CD4-positive, alpha-beta T cell (primary cell): ENCODE measurements at regions not wholly inside any gene's neighbourhood (a gene's known extent, or its start where the extent isn't known, plus 50 kb on each side); places are given as distances from the start of the nearest gene placed in this dataset.

Experiments
- ATAC-seq: fragments of 200-7000 bp; cut with Tn5 transposase; one replicate; pipeline ENCODE4 v1.10.0; 2022; ENCODE audit warnings: mild to moderate bottlenecking; ENCODE audit not compliant: poor library complexity
- CTCF ChIA-PET: fragments of 350-600 bp; sonication (Branson Sonifier 250); formaldehyde crosslinking; loops from one replicate; lab custom pipeline; 2021; ENCODE audit warnings: antibody characterized with exemption, inconsistent platforms; lab: Charles Lee
- POLR2A ChIA-PET: fragments of 350-600 bp; sonication (Branson Sonifier 250); formaldehyde crosslinking; loops from one replicate; lab custom pipeline; 2021; ENCODE audit warnings: antibody characterized with exemption, inconsistent platforms; lab: Charles Lee
- DNase-seq, 14 experiments: peaks; one replicate each; pipeline ENCODE4 v3.0.0-alpha.2; 2013 to 2020; ENCODE audit warnings: mixed read lengths in 2 of 14
- H3K27ac ChIP-seq, 2 donors: one replicate each; pipeline versions ENCODE4 v1.5.1 to v1.7.0; 2013; ENCODE audit warnings: low read length in 2 of 2, low read depth in 1 of 2, mild to moderate bottlenecking in 1 of 2
- H3K27me3 ChIP-seq, 2 experiments: 1 replicate in 1 of 2; 2 replicates in 1 of 2; pipeline versions ENCODE4 v1.6.1 to v1.7.0; 2013; ENCODE audit warnings: low read length in 2 of 2, control low read depth in 1 of 2, mild to moderate bottlenecking in 1 of 2, moderate library complexity in 1 of 2; ENCODE audit not compliant: insufficient read depth in 2 of 2, control insufficient read depth in 1 of 2
- H3K36me3 ChIP-seq: one replicate; pipeline ENCODE4 v1.6.1; 2013; ENCODE audit warnings: low read length, control low read depth; ENCODE audit not compliant: insufficient read depth
- H3K4me1 ChIP-seq: one replicate; pipeline ENCODE4 v1.6.1; 2013; ENCODE audit warnings: low read length, control low read depth; ENCODE audit not compliant: insufficient read depth
- H3K4me3 ChIP-seq: one replicate; pipeline ENCODE4 v1.5.1; 2013; ENCODE audit warnings: mild to moderate bottlenecking, low read length, moderate library complexity
- H3K9me3 ChIP-seq, 2 experiments: 1 replicate in 1 of 2; 2 replicates in 1 of 2; pipeline versions ENCODE4 v1.6.1 to v1.7.0; 2013; ENCODE audit warnings: low read length in 2 of 2, mild to moderate bottlenecking in 2 of 2, control low read depth in 1 of 2, moderate library complexity in 1 of 2; ENCODE audit not compliant: control insufficient read depth in 1 of 2, insufficient read depth in 1 of 2
- H3K27ac Mint-ChIP-seq: one replicate; pipeline ENCODE4 v1.8.0; 2020; ENCODE audit warnings: mixed read lengths
- H3K27me3 Mint-ChIP-seq: one replicate; pipeline ENCODE4 v1.8.0; 2021; ENCODE audit warnings: mixed read lengths
- H3K36me3 Mint-ChIP-seq: one replicate; pipeline ENCODE4 v1.8.0; 2021; ENCODE audit warnings: low read depth, mixed read lengths
- H3K4me1 Mint-ChIP-seq: one replicate; pipeline ENCODE4 v1.8.0; 2021; ENCODE audit warnings: low read depth, mixed read lengths
- H3K4me3 Mint-ChIP-seq: one replicate; pipeline ENCODE4 v1.8.0; 2020; ENCODE audit warnings: mild to moderate bottlenecking, mixed read lengths
- H3K9me3 Mint-ChIP-seq: one replicate; pipeline ENCODE4 v1.8.0; 2020; ENCODE audit warnings: mixed read lengths
- intact Hi-C, 2 experiments: fragments of 100-400 bp; cut with DNase I in 1 of 2; cut with micrococcal nuclease in 1 of 2; formaldehyde crosslinking; loops; one replicate each; pipeline versions ENCODE4 v1.15.1 to v1.9.0; 2023 to 2025; cut with DNase I, micrococcal nuclease
- TF ChIP-seq, protein P1 (sequence below): fragments of 200-600 bp; IDR thresholded peaks from one replicate; pipeline ENCODE4 v1.8.0; 2022; ENCODE audit warnings: antibody characterized with exemption, mild to moderate bottlenecking

GRCh38 chr1:38533772-38534472, 325.6 kb downstream of the RRAGC start:
- Mint-ChIP-seq H3K27ac (no peak overlapping the region), H3K36me3 (no peaks in the 10 kb centered on the region), H3K9me3 (no peaks in the 10 kb centered on the region), H3K4me1 (no peaks in the 10 kb centered on the region), H3K27me3 (no peaks in the 10 kb centered on the region), H3K4me3 (no peak overlapping the region)
- H3K4me3 ChIP-seq, result no peak overlapping the region
- TF ChIP-seq, protein P1, sequence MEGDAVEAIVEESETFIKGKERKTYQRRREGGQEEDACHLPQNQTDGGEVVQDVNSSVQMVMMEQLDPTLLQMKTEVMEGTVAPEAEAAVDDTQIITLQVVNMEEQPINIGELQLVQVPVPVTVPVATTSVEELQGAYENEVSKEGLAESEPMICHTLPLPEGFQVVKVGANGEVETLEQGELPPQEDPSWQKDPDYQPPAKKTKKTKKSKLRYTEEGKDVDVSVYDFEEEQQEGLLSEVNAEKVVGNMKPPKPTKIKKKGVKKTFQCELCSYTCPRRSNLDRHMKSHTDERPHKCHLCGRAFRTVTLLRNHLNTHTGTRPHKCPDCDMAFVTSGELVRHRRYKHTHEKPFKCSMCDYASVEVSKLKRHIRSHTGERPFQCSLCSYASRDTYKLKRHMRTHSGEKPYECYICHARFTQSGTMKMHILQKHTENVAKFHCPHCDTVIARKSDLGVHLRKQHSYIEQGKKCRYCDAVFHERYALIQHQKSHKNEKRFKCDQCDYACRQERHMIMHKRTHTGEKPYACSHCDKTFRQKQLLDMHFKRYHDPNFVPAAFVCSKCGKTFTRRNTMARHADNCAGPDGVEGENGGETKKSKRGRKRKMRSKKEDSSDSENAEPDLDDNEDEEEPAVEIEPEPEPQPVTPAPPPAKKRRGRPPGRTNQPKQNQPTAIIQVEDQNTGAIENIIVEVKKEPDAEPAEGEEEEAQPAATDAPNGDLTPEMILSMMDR, result no peak
- H3K27me3 ChIP-seq, result no peaks in the 10 kb centered on the region
- ATAC-seq, result no peak
- H3K27ac ChIP-seq, result no peak overlapping the region
- H3K36me3 ChIP-seq, result no peaks in the 10 kb centered on the region
- POLR2A ChIA-PET, result no interaction called here
- intact Hi-C loops, result no loop called here
- H3K9me3 ChIP-seq, result no peaks in the 10 kb centered on the region
- DNase-seq, result no peak
- CTCF ChIA-PET, result no interaction called here
- H3K4me1 ChIP-seq, result no peaks in the 10 kb centered on the region

DNA sequence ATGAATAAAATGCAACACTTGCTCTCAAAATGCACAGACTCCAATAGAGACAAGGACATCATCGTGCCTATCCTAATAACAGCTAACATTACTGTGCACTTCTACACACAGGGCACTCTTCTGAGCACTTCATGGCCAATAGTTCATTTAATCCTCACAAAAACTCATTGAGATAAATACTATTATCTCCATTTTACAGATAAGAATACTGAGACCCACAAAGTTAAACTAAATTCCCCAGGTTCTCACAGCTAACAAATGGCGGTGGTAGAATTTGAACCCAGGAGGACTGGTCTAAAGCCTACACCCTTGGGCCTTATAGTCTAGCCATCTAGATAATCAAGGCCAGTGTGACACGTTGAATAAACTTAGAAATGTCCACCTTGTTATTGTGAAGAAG, 328.6 kb downstream of the RRAGC start:
- H3K9me3 Mint-ChIP-seq, result no peaks in the 10 kb centered on the region
- Histone ChIP-seq H3K27ac (no peak overlapping the region), H3K36me3 (no peaks in the 10 kb centered on the region), H3K4me1 (peaks cover 8% of the 10 kb centered on the region), H3K9me3 (no peaks in the 10 kb centered on the region), H3K4me3 (no peak overlapping the region), H3K27me3 (no peaks in the 10 kb centered on the region)
- ChIA-PET POLR2A (no interaction called here), CTCF (no interaction called here)
- no peak overlapping the region for H3K4me3 Mint-ChIP-seq
- TF ChIP-seq, protein P1, result no peak
- no peak overlapping the region for H3K27ac Mint-ChIP-seq
- H3K4me1 Mint-ChIP-seq, result peaks cover 18% of the 10 kb centered on the region
- no peaks in the 10 kb centered on the region for H3K36me3 Mint-ChIP-seq
- ATAC-seq (no peak), DNase-seq (no peak)
- H3K27me3 Mint-ChIP-seq, result peaks cover 4% of the 10 kb centered on the region
- intact Hi-C loops, result no loop called here

- CTCF ChIA-PET, result no interaction called here
- H3K4me3 ChIP-seq, result no peak overlapping the region
- no peak overlapping the region for H3K27ac Mint-ChIP-seq
- H3K27me3 Mint-ChIP-seq, result peaks cover 12% of the 10 kb centered on the region
- H3K27me3 ChIP-seq, result no peaks in the 10 kb centered on the region
- no peaks in the 10 kb centered on the region for H3K9me3 ChIP-seq
- no peaks in the 10 kb centered on the region for H3K9me3 Mint-ChIP-seq
- H3K4me1 ChIP-seq, result peaks cover 8% of the 10 kb centered on the region
- no peaks in the 10 kb centered on the region for H3K36me3 Mint-ChIP-seq
- POLR2A ChIA-PET, result interaction anchor here (0.5 kb wide), 1 partner anchor 19 kb away, joined by 3 read pairs; no protein-coding TSS in a partner anchor
- TF ChIP-seq, protein P1, result no peak
- H3K27ac ChIP-seq, result no peak overlapping the region
- ATAC-seq, result no peak
- no peak for DNase-seq
- peaks cover 18% of the 10 kb centered on the region for H3K4me1 Mint-ChIP-seq
- H3K36me3 ChIP-seq, result no peaks in the 10 kb centered on the region
- intact Hi-C loops, result no loop called here
- H3K4me3 Mint-ChIP-seq, result no peak overlapping the region
Measured at GRCh38 chr1:38529946-38530345, 329.6 kb downstream of the RRAGC start.
